ENCODE measurements at regions not wholly inside any gene's neighbourhood (a gene's known extent, or its start where the extent isn't known, plus 50 kb on each side); places are given as distances from the start of the nearest gene placed in this dataset.
"Not testable (repeated sequence)": the region's sequence is repeated elsewhere in the genome, so short reads cannot be mapped to it uniquely, and the experiment has no call there.

GRCh38 chr2:111291566-111291965, 170.9 kb downstream of the BCL2L11 start:
- not testable (repeated sequence) for DNase-seq

- not testable (repeated sequence) for DNase-seq
Measured at GRCh38 chr2:111292232-111292968, 171.7 kb downstream of the BCL2L11 start.

GRCh38 chr2:111294699-111295098, 174.0 kb downstream of the BCL2L11 start:
- not testable (repeated sequence) for DNase-seq

GRCh38 chr2:111296122-111296804, 175.5 kb downstream of the BCL2L11 start:
- DNase-seq = not testable (repeated sequence)

GRCh38 chr2:111297128-111297527, 176.4 kb downstream of the BCL2L11 start:
- DNase-seq = not testable (repeated sequence)

- not testable (repeated sequence) for DNase-seq
Measured at GRCh38 chr2:111298927-111299326, 178.2 kb downstream of the BCL2L11 start.

GRCh38 chr2:111299635-111300034, 178.9 kb downstream of the BCL2L11 start:
- not testable (repeated sequence) for DNase-seq

- DNase-seq = not testable (repeated sequence)
Measured at GRCh38 chr2:111301677-111302076, 181.0 kb downstream of the BCL2L11 start.

- DNase-seq = not testable (repeated sequence)
Measured at GRCh38 chr2:111302397-111303218, 181.9 kb downstream of the BCL2L11 start.

- DNase-seq = not testable (repeated sequence)
Measured at GRCh38 chr2:111307302-111307701, 186.6 kb downstream of the BCL2L11 start.

GRCh38 chr2:111309231-111310075, 188.7 kb downstream of the BCL2L11 start:
- not testable (repeated sequence) for DNase-seq

- not testable (repeated sequence) for DNase-seq
Measured at GRCh38 chr2:111310395-111310794, 189.7 kb downstream of the BCL2L11 start.

- not testable (repeated sequence) for DNase-seq
Measured at GRCh38 chr2:111311568-111311967, 190.9 kb downstream of the BCL2L11 start.

- not testable (repeated sequence) for DNase-seq
Measured at GRCh38 chr2:111312897-111313607, 192.3 kb downstream of the BCL2L11 start.

GRCh38 chr2:111313711-111314110, 193.0 kb downstream of the BCL2L11 start:
- DNase-seq = not testable (repeated sequence)

- DNase-seq = not testable (repeated sequence)
Measured at GRCh38 chr2:111315188-111315917, 194.6 kb downstream of the BCL2L11 start.

GRCh38 chr2:111316221-111316741, 195.6 kb downstream of the BCL2L11 start:
- DNase-seq = not testable (repeated sequence)

GRCh38 chr2:111316881-111317549, 196.3 kb downstream of the BCL2L11 start:
- not testable (repeated sequence) for DNase-seq

GRCh38 chr2:111319552-111319951, 198.8 kb downstream of the BCL2L11 start:
- DNase-seq = not testable (repeated sequence)

- DNase-seq = not testable (repeated sequence)
Measured at GRCh38 chr2:111320264-111320663, 199.6 kb downstream of the BCL2L11 start.
